Kidney epithelial cell (primary cell): ENCODE measurements at regions not wholly inside any gene's neighbourhood (a gene's known extent, or its start where the extent isn't known, plus 50 kb on each side); places are given as distances from the start of the nearest gene placed in this dataset.

Experiments
- DNase-seq: peaks from one replicate; pipeline ENCODE4 v3.0.0-alpha.2; 2010; ENCODE audit warnings: low read depth
- H3K27me3 ChIP-seq: 2 replicates; pipeline ENCODE4 v1.6.0; 2011; ENCODE audit warnings: low read length; ENCODE audit not compliant: control insufficient read depth, insufficient read depth
- H3K36me3 ChIP-seq: 2 replicates; pipeline ENCODE4 v1.5.1; 2011; ENCODE audit warnings: low read length; ENCODE audit not compliant: control insufficient read depth, insufficient read depth
- H3K4me3 ChIP-seq: 2 replicates; pipeline ENCODE4 v1.5.1; 2011; ENCODE audit warnings: low read depth, mild to moderate bottlenecking, control low read depth, low read length
- TF ChIP-seq, protein P1 (sequence below): IDR thresholded peaks from 2 replicates; pipeline ENCODE4 v1.5.1; 2011; ENCODE audit warnings: mild to moderate bottlenecking, moderate library complexity, low read length, control low read depth, inconsistent platforms; ENCODE audit not compliant: insufficient read depth, poor library complexity, severe bottlenecking

DNA sequence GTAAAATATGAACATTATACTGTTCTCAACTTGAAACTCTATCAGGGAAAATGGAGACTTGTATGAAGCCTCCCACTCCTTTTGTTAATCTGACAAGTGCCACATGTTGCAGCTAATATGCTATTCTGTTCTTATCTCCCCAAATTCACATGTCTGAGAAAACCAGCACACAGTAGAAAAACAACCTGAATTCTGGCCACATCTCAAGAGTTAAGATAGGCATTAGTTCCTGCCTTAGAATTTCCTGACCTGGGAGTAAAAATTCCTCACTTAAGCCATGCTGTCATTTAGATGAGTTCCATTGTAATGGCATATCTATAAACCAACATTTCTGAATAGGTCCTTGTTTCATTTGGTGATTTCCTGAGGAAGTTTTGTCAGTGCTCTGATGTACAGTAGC is 1098.5 kb downstream of the EFNB2 start:
- no peaks in the 10 kb centered on the region for H3K27me3 ChIP-seq
- no peak overlapping the region for H3K4me3 ChIP-seq
- TF ChIP-seq, protein P1, sequence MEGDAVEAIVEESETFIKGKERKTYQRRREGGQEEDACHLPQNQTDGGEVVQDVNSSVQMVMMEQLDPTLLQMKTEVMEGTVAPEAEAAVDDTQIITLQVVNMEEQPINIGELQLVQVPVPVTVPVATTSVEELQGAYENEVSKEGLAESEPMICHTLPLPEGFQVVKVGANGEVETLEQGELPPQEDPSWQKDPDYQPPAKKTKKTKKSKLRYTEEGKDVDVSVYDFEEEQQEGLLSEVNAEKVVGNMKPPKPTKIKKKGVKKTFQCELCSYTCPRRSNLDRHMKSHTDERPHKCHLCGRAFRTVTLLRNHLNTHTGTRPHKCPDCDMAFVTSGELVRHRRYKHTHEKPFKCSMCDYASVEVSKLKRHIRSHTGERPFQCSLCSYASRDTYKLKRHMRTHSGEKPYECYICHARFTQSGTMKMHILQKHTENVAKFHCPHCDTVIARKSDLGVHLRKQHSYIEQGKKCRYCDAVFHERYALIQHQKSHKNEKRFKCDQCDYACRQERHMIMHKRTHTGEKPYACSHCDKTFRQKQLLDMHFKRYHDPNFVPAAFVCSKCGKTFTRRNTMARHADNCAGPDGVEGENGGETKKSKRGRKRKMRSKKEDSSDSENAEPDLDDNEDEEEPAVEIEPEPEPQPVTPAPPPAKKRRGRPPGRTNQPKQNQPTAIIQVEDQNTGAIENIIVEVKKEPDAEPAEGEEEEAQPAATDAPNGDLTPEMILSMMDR = no peak
- no peak for DNase-seq
- H3K36me3 ChIP-seq = no peaks in the 10 kb centered on the region

DNA sequence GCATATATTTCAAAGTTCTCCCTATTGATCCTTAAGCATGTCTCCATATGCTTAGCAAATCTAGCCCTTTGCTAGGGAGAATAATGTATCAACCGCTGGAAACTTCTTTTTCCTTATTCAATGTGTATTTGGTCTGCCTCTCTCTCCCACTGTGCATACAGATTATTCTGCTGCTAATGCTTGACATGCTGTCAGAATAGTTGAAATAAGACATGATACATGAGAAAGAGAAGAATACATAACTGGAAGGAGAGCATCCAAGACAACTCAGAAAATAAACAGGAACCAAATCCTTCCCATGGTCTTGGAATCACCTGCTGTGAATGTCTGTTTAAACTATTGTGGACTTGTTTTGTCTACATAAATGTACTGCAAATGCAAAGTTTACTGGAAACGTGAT is 1103.0 kb downstream of the EFNB2 start:
- no peaks in the 10 kb centered on the region for H3K27me3 ChIP-seq
- TF ChIP-seq, protein P1 = no peak

DNA sequence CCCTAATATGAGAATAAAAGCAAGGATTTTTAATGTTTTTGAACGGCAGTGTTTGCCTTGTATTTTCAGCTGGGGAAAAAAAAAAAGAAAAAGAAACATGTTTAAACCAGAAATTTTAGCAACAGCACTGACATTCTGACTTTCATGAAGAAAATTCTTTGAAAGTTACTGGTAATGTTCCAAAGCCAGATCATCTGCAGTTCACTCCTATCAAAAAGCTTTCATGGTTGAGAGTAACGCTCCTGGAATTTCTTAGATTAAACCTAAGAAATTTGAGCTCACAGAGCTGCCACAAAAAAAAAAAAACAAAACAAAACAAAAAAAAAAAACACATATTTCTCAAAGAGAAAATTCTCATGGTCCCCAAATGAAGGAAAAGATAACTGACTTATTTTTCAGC is 1106.7 kb downstream of the EFNB2 start:
- no peak for DNase-seq
- Histone ChIP-seq H3K36me3 (no peaks in the 10 kb centered on the region), H3K27me3 (no peaks in the 10 kb centered on the region), H3K4me3 (no peak overlapping the region)
- TF ChIP-seq, protein P1 = no peak

More for the DNA sequence above, 1103.0 kb downstream of the EFNB2 start:
- no peak for DNase-seq
- H3K36me3 ChIP-seq = no peaks in the 10 kb centered on the region
- no peak overlapping the region for H3K4me3 ChIP-seq

DNA sequence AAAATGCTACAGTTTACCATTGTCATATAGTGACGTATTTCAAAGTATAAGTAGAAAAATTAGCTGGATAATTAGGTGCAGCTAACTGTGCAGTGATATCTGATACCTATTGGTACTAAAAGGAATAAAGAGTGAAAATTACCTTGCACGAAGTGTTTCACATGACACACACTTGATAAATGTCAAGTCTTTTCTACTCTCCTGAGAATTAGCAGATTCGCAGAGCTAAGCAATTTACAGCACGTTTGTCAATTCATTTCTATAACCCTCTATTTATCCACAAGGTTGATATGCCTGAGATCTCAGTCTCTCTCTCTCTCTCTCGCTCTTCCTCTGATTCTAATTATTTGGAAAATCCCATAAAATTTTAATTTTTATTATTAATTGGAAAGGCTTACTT is 1109.0 kb downstream of the EFNB2 start:
- TF ChIP-seq, protein P1 = no peak
- H3K4me3 ChIP-seq = no peak overlapping the region
- DNase-seq = no peak
- H3K36me3 ChIP-seq = no peaks in the 10 kb centered on the region
- no peaks in the 10 kb centered on the region for H3K27me3 ChIP-seq

DNA sequence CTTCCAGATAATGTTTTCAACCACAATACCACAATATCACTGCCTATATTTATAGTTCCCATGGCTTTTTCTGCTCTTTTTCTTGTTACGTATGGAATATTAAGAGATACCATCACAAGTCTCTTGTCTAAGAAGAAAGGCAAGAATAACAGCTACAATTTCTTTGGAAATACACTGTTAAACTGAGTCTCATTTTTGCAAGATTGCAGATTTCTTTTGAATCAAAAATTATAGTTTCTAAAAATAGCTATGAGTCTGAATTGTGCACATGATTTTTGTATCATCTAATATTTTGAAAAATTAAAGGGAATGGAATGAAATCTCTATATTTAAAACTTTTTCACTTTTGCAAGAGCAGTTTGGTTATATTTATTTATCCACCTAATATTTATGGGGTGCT is 1120.8 kb downstream of the EFNB2 start:
- H3K36me3 ChIP-seq = no peaks in the 10 kb centered on the region
- TF ChIP-seq, protein P1 = no peak
- DNase-seq = no peak
- no peaks in the 10 kb centered on the region for H3K27me3 ChIP-seq
- no peak overlapping the region for H3K4me3 ChIP-seq

DNA sequence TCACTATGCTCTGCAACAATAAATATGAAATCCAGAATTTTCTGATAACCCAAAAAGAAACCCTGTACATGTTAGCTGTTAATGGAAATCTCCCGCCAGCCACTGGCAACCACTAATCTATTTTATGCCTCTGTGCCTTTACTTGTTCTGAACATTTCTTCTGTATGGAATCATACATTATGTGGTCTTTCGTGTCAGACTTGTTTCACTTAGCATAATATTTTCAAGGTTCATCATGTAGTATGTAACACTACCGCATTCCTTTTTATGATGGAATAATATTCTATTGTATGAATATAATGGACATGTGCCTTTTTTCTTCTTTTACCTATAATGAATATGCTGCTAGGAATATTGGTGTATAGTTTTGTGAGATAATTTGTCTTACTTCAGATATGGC is 1123.3 kb downstream of the EFNB2 start:
- H3K27me3 ChIP-seq = no peaks in the 10 kb centered on the region
- TF ChIP-seq, protein P1 = no peak
- no peak for DNase-seq
- H3K36me3 ChIP-seq = no peaks in the 10 kb centered on the region
- no peak overlapping the region for H3K4me3 ChIP-seq
